Hepatocyte (in vitro differentiated cells): ENCODE measurements at regions not wholly inside any gene's neighbourhood (a gene's known extent, or its start where the extent isn't known, plus 50 kb on each side); places are given as distances from the start of the nearest gene placed in this dataset.

Experiments
- DNase-seq: peaks from one replicate; pipeline ENCODE4 v3.0.0-alpha.2; 2016; ENCODE audit warnings: low spot score
- H2AFZ ChIP-seq: fragments of 200-600 bp; sonication (generic); 2 replicates; pipeline ENCODE4 v1.6.0; 2016; ENCODE audit warnings: antibody characterized with exemption, mild to moderate bottlenecking
- H3K27ac ChIP-seq: fragments of 200-600 bp; sonication (generic); 2 replicates; pipeline ENCODE4 v1.5.1; 2016; ENCODE audit warnings: mild to moderate bottlenecking
- H3K27me3 ChIP-seq: fragments of 200-600 bp; sonication (generic); 2 replicates; pipeline ENCODE4 v1.6.1; 2016
- H3K36me3 ChIP-seq: fragments of 200-600 bp; sonication (generic); replicated peaks from 2 replicates; pipeline ENCODE4 v1.5.1; 2016; ENCODE audit warnings: low read depth; ENCODE audit not compliant: insufficient read depth
- H3K4me1 ChIP-seq: fragments of 200-600 bp; sonication (generic); 2 replicates; pipeline ENCODE4 v1.5.1; 2016; ENCODE audit warnings: mild to moderate bottlenecking, moderate library complexity; ENCODE audit not compliant: insufficient read depth
- H3K4me2 ChIP-seq: fragments of 200-600 bp; sonication (generic); 2 replicates; pipeline ENCODE4 v1.6.0; 2016
- H3K4me3 ChIP-seq: fragments of 200-600 bp; sonication (generic); 2 replicates; pipeline ENCODE4 v1.5.1; 2016; ENCODE audit warnings: mild to moderate bottlenecking
- H3K79me2 ChIP-seq: fragments of 200-600 bp; sonication (generic); 2 replicates; pipeline ENCODE4 v1.6.0; 2017; ENCODE audit warnings: mild to moderate bottlenecking
- H3K9me2 ChIP-seq: fragments of 200-600 bp; sonication (generic); replicated peaks from 2 replicates; pipeline ENCODE4 v1.6.0; 2017; ENCODE audit warnings: mild to moderate bottlenecking; ENCODE audit not compliant: insufficient read depth
- H3K9me3 ChIP-seq: fragments of 200-600 bp; sonication (generic); 2 replicates; pipeline ENCODE4 v1.5.1; 2016; ENCODE audit warnings: low read depth, mild to moderate bottlenecking
- H4K20me1 ChIP-seq: fragments of 200-600 bp; sonication (generic); 2 replicates; pipeline ENCODE4 v1.6.0; 2016; ENCODE audit warnings: mild to moderate bottlenecking; ENCODE audit not compliant: insufficient read depth, poor library complexity, severe bottlenecking
- CTCF ChIP-seq: fragments of 200-600 bp; sonication (generic); IDR thresholded peaks from 2 replicates; pipeline ENCODE4 v1.5.1; 2016; ENCODE audit warnings: antibody characterized with exemption, mild to moderate bottlenecking; ENCODE audit not compliant: poor library complexity
- EZH2 ChIP-seq: fragments of 200-600 bp; sonication (generic); IDR thresholded peaks from 2 replicates; pipeline ENCODE4 v1.6.1; 2016; ENCODE audit warnings: antibody characterized with exemption, mild to moderate bottlenecking, borderline replicate concordance
- EZH2phosphoT487 ChIP-seq: fragments of 200-600 bp; sonication (generic); IDR thresholded peaks from one replicate; pipeline ENCODE4 v1.6.1; 2018; ENCODE audit warnings: antibody characterized with exemption, mild to moderate bottlenecking, low read depth, moderate library complexity; ENCODE audit not compliant: unreplicated experiment, severe bottlenecking
- WGBS: methylation state at CpG from one replicate; pipeline ENCODE4 v1.1.6; 2016; ENCODE audit warnings: low lambda C conversion rate; ENCODE audit errors: missing lambda C conversion rate; 5-methylcytosine and 5-hydroxymethylcytosine counted together

GRCh38 chr15:58294681-58295254 is 137.0 kb upstream of the LIPC start:
- Histone ChIP-seq H4K20me1 (no peaks in the 10 kb centered on the region), H3K4me3 (no peak overlapping the region), H3K36me3 (no peaks in the 10 kb centered on the region), H2AFZ (no peak overlapping the region), H3K4me1 (peaks cover 15% of the 10 kb centered on the region), H3K9me2 (no peaks in the 10 kb centered on the region), H3K9me3 (no peaks in the 10 kb centered on the region), H3K27ac (peak overlapping the region; percentile 66), H3K79me2 (no peaks in the 10 kb centered on the region), H3K27me3 (no peaks in the 10 kb centered on the region), H3K4me2 (no peak overlapping the region)
- TF ChIP-seq EZH2 (no peak), EZH2phosphoT487 (no peak)
- DNase-seq: no peak
- 73% methylated on average over 2 of the region's 2 CpGs for WGBS

- Histone ChIP-seq H4K20me1 (no peaks in the 10 kb centered on the region), H3K36me3 (no peaks in the 10 kb centered on the region), H3K79me2 (no peaks in the 10 kb centered on the region), H3K27me3 (no peaks in the 10 kb centered on the region), H3K27ac (no peak overlapping the region), H3K9me2 (no peaks in the 10 kb centered on the region), H3K4me2 (no peak overlapping the region), H3K4me3 (no peak overlapping the region), H3K9me3 (no peaks in the 10 kb centered on the region), H2AFZ (no peak overlapping the region), H3K4me1 (peaks cover 15% of the 10 kb centered on the region)
- 76% methylated on average over 7 of the region's 7 CpGs for WGBS
- DNase-seq: no peak
- TF ChIP-seq CTCF (no peak), EZH2 (no peak), EZH2phosphoT487 (no peak)
These were observed 136.1 kb upstream of the LIPC start for GRCh38 chr15:58295637-58296215.

GRCh38 chr15:58296276-58296675 is 135.5 kb upstream of the LIPC start:
- no peak for DNase-seq
- H3K4me3 ChIP-seq: no peak overlapping the region
- H3K9me3 ChIP-seq: no peaks in the 10 kb centered on the region
- no peaks in the 10 kb centered on the region for H4K20me1 ChIP-seq
- H2AFZ ChIP-seq: no peak overlapping the region
- H3K4me1 ChIP-seq: peaks cover 15% of the 10 kb centered on the region
- no peak overlapping the region for H3K4me2 ChIP-seq
- H3K27ac ChIP-seq: no peak overlapping the region
- no peaks in the 10 kb centered on the region for H3K9me2 ChIP-seq
- H3K27me3 ChIP-seq: no peaks in the 10 kb centered on the region
- 49% methylated on average over 2 of the region's 2 CpGs for WGBS
- no peak for TF ChIP-seq CTCF
- TF ChIP-seq EZH2: no peak
- no peak for TF ChIP-seq EZH2phosphoT487
- H3K79me2 ChIP-seq: no peaks in the 10 kb centered on the region
- H3K36me3 ChIP-seq: no peaks in the 10 kb centered on the region

- Histone ChIP-seq H2AFZ (no peak overlapping the region), H3K79me2 (no peaks in the 10 kb centered on the region), H3K4me1 (peaks cover 15% of the 10 kb centered on the region), H3K36me3 (no peaks in the 10 kb centered on the region), H3K4me2 (no peak overlapping the region), H3K4me3 (no peak overlapping the region), H3K27me3 (no peaks in the 10 kb centered on the region), H4K20me1 (no peaks in the 10 kb centered on the region), H3K27ac (no peak overlapping the region), H3K9me2 (no peaks in the 10 kb centered on the region), H3K9me3 (no peaks in the 10 kb centered on the region)
- TF ChIP-seq EZH2 (no peak), CTCF (no peak), EZH2phosphoT487 (no peak)
- no peak for DNase-seq
- 79% methylated on average over 1 of the region's 1 CpG for WGBS
These were observed 134.2 kb upstream of the LIPC start for GRCh38 chr15:58297639-58298038.
